Thymus (tissue), 11 donors: ENCODE measurements at regions not wholly inside any gene's neighbourhood (a gene's known extent, or its start where the extent isn't known, plus 50 kb on each side); places are given as distances from the start of the nearest gene placed in this dataset.

Experiments used
- DNase-seq, 9 donors: peaks; one replicate each; pipeline ENCODE4 v3.0.0-alpha.2; 2013; ENCODE audit warnings: low spot score in 9 of 9, low read depth in 6 of 9, missing footprints in 1 of 9
- H3K27ac ChIP-seq, 2 donors: one replicate each; pipeline ENCODE4 v1.5.1; 2013; ENCODE audit warnings: control low read depth in 1 of 2, low read depth in 1 of 2, low read length in 1 of 2, mild to moderate bottlenecking in 1 of 2, moderate library complexity in 1 of 2
- H3K27me3 ChIP-seq, 2 donors: one replicate each; pipeline ENCODE4 v1.5.1; 2013; ENCODE audit warnings: low read length in 1 of 2; ENCODE audit not compliant: control insufficient read depth in 2 of 2, insufficient read depth in 1 of 2
- H3K36me3 ChIP-seq, 2 donors: one replicate each; pipeline ENCODE4 v1.5.1; 2013; ENCODE audit warnings: low read length in 1 of 2, mild to moderate bottlenecking in 1 of 2, moderate library complexity in 1 of 2; ENCODE audit not compliant: control insufficient read depth in 2 of 2, insufficient read depth in 2 of 2
- H3K4me1 ChIP-seq, 2 donors: one replicate each; pipeline ENCODE4 v1.5.1; 2013; ENCODE audit warnings: low read length in 2 of 2; ENCODE audit not compliant: control insufficient read depth in 2 of 2, insufficient read depth in 2 of 2
- H3K4me3 ChIP-seq, 2 donors: one replicate each; pipeline ENCODE4 v1.5.1; 2013; ENCODE audit warnings: low read length in 2 of 2, control low read depth in 1 of 2, mild to moderate bottlenecking in 1 of 2
- H3K9me3 ChIP-seq, 2 donors: one replicate each; pipeline ENCODE4 v1.5.1; 2013; ENCODE audit warnings: low read length in 1 of 2, mild to moderate bottlenecking in 1 of 2; ENCODE audit not compliant: control insufficient read depth in 2 of 2, insufficient read depth in 1 of 2
- WGBS: extraction: QIAGEN DNeasy Blood & Tissue Kit; methylation state at CpG from one replicate; pipeline ENCODE4 v1.1.7; 2013; 5-methylcytosine and 5-hydroxymethylcytosine counted together
- donor health status: healthy.

- H3K27ac ChIP-seq: no peak overlapping the region
- no peaks in the 10 kb centered on the region for H3K36me3 ChIP-seq
- H3K27me3 ChIP-seq: no peaks in the 10 kb centered on the region
- no peak overlapping the region for H3K4me3 ChIP-seq
- no peaks in the 10 kb centered on the region for H3K9me3 ChIP-seq
- whole genome bisulfite sequencing: 92% methylated on average over 3 of the region's 3 CpGs
- DNase-seq: no peak
- no peaks in the 10 kb centered on the region for H3K4me1 ChIP-seq
These were observed 218.3 kb upstream of the ZNF462 start for GRCh38 chr9:106644661-106645060.

- H3K27ac ChIP-seq: no peak overlapping the region
- WGBS: 45% methylated on average over 2 of the region's 2 CpGs
- peak in 1 of 9 donors; percentile 6 for DNase-seq
These were observed 214.2 kb upstream of the ZNF462 start for GRCh38 chr9:106648799-106649198.

GRCh38 chr9:106649664-106650063 lies 213.3 kb upstream of the ZNF462 start:
- no peaks in the 10 kb centered on the region for H3K27me3 ChIP-seq
- 98% methylated on average over 4 of the region's 4 CpGs for WGBS
- H3K27ac ChIP-seq: no peak overlapping the region
- DNase-seq: no peak
- H3K4me1 ChIP-seq: no peaks in the 10 kb centered on the region
- H3K9me3 ChIP-seq: no peaks in the 10 kb centered on the region
- no peaks in the 10 kb centered on the region for H3K36me3 ChIP-seq
- no peak overlapping the region for H3K4me3 ChIP-seq

More at GRCh38 chr9:106648799-106649198, 214.2 kb upstream of the ZNF462 start:
- Histone ChIP-seq H3K27me3 (no peaks in the 10 kb centered on the region), H3K4me3 (no peak overlapping the region), H3K4me1 (no peaks in the 10 kb centered on the region), H3K36me3 (no peaks in the 10 kb centered on the region), H3K9me3 (no peaks in the 10 kb centered on the region)

- Histone ChIP-seq H3K9me3 (no peaks in the 10 kb centered on the region), H3K4me1 (no peaks in the 10 kb centered on the region), H3K27me3 (no peaks in the 10 kb centered on the region), H3K27ac (no peak overlapping the region), H3K4me3 (no peak overlapping the region), H3K36me3 (no peaks in the 10 kb centered on the region)
- no peak for DNase-seq
These were observed 209.8 kb upstream of the ZNF462 start for GRCh38 chr9:106653213-106653612.

GRCh38 chr9:106655966-106656365 lies 207.0 kb upstream of the ZNF462 start:
- no peaks in the 10 kb centered on the region for H3K27me3 ChIP-seq
- H3K9me3 ChIP-seq: no peaks in the 10 kb centered on the region
- H3K27ac ChIP-seq: no peak overlapping the region
- H3K4me3 ChIP-seq: no peak overlapping the region
- no peak for DNase-seq
- 82% methylated on average over 2 of the region's 2 CpGs for WGBS
- no peaks in the 10 kb centered on the region for H3K36me3 ChIP-seq
- no peaks in the 10 kb centered on the region for H3K4me1 ChIP-seq

- Histone ChIP-seq H3K4me3 (no peak overlapping the region), H3K9me3 (no peaks in the 10 kb centered on the region), H3K27me3 (no peaks in the 10 kb centered on the region), H3K27ac (no peak overlapping the region), H3K4me1 (no peaks in the 10 kb centered on the region), H3K36me3 (no peaks in the 10 kb centered on the region)
- no peak for DNase-seq
These were observed 205.0 kb upstream of the ZNF462 start for GRCh38 chr9:106657926-106658325.

GRCh38 chr9:106668534-106668933 lies 194.4 kb upstream of the ZNF462 start:
- DNase-seq: no peak
- WGBS: 97% methylated on average over 1 of the region's 1 CpG
- no peaks in the 10 kb centered on the region for H3K27me3 ChIP-seq
- H3K27ac ChIP-seq: no peak overlapping the region
- no peaks in the 10 kb centered on the region for H3K9me3 ChIP-seq
- no peaks in the 10 kb centered on the region for H3K36me3 ChIP-seq
- H3K4me3 ChIP-seq: no peak overlapping the region
- no peaks in the 10 kb centered on the region for H3K4me1 ChIP-seq

- Histone ChIP-seq H3K27ac (no peak overlapping the region), H3K9me3 (no peaks in the 10 kb centered on the region), H3K4me1 (no peaks in the 10 kb centered on the region), H3K36me3 (no peaks in the 10 kb centered on the region), H3K27me3 (no peaks in the 10 kb centered on the region), H3K4me3 (no peak overlapping the region)
- no peak for DNase-seq
- 98% methylated on average over 4 of the region's 4 CpGs for WGBS
These were observed 193.1 kb upstream of the ZNF462 start for GRCh38 chr9:106669835-106670234.

- WGBS: 92% methylated on average over 2 of the region's 2 CpGs
- no peak for DNase-seq
- Histone ChIP-seq H3K27ac (no peak overlapping the region), H3K4me3 (no peak overlapping the region), H3K27me3 (no peaks in the 10 kb centered on the region), H3K9me3 (no peaks in the 10 kb centered on the region), H3K4me1 (no peaks in the 10 kb centered on the region), H3K36me3 (no peaks in the 10 kb centered on the region)
These were observed 192.5 kb upstream of the ZNF462 start for GRCh38 chr9:106670418-106670817.

- H3K4me1 ChIP-seq: no peaks in the 10 kb centered on the region
- WGBS: 93% methylated on average over 4 of the region's 4 CpGs
- no peaks in the 10 kb centered on the region for H3K36me3 ChIP-seq
- no peak for DNase-seq
- no peaks in the 10 kb centered on the region for H3K9me3 ChIP-seq
- no peak overlapping the region for H3K27ac ChIP-seq
- H3K27me3 ChIP-seq: no peaks in the 10 kb centered on the region
- no peak overlapping the region for H3K4me3 ChIP-seq
These were observed 187.2 kb upstream of the ZNF462 start for GRCh38 chr9:106675780-106676179.
